HFFc6 (cell line): ENCODE measurements at regions not wholly inside any gene's neighbourhood (a gene's known extent, or its start where the extent isn't known, plus 50 kb on each side); places are given as distances from the start of the nearest gene placed in this dataset.
"Not testable (repeated sequence)": the region's sequence is repeated elsewhere in the genome, so short reads cannot be mapped to it uniquely, and the experiment has no call there.

Source experiments
- DNase-seq: peaks from one replicate; pipeline ENCODE4 v3.0.0-alpha.2; 2018
- H3K27ac Mint-ChIP-seq: 2 replicates; pipeline ENCODE4 v1.8.0; 2020; ENCODE audit warnings: mild to moderate bottlenecking, mixed read lengths
- H3K27me3 Mint-ChIP-seq: 2 replicates; pipeline ENCODE4 v1.8.0; 2021; ENCODE audit warnings: mild to moderate bottlenecking, moderate library complexity, mixed read lengths; ENCODE audit not compliant: insufficient read depth
- H3K36me3 Mint-ChIP-seq: 2 replicates; pipeline ENCODE4 v1.8.0; 2021; ENCODE audit warnings: low read depth, mixed read lengths
- H3K4me1 Mint-ChIP-seq: 2 replicates; pipeline ENCODE4 v1.8.0; 2020; ENCODE audit warnings: low read depth, mixed read lengths
- H3K4me3 Mint-ChIP-seq: 2 replicates; pipeline ENCODE4 v1.8.0; 2020; ENCODE audit warnings: mild to moderate bottlenecking, moderate library complexity, mixed read lengths
- H3K9me3 Mint-ChIP-seq: 2 replicates; pipeline ENCODE4 v1.8.0; 2020; ENCODE audit warnings: mild to moderate bottlenecking, mixed read lengths
- TF ChIP-seq, protein P1 (sequence below): fragments of 200-600 bp; sonication (generic); IDR thresholded peaks from 2 replicates; pipeline ENCODE4 v1.5.0; 2021; ENCODE audit warnings: antibody characterized with exemption, mild to moderate bottlenecking

DNA sequence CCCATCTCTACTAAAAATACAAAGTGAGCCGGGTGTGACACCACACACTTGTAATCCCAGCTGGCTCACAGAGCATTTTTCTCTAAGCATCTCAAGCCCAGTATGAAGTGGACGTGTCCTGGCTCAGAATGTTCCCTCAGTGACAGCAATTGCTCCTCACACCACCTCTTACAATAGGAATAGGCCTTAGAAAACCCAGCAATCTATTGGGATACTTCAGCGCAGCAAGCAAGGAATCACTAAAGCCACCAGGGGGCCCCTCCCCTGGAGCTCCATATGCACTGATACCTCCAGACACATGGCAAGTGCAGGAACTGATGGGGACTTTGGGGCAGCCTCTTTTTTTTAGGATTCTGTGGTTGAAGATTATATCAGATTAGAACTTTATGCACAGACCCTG lies 82.5 kb upstream of the GOLGA6L6 start:
- H3K9me3 Mint-ChIP-seq, H3K27me3 Mint-ChIP-seq, DNase-seq, H3K27ac Mint-ChIP-seq, H3K36me3 Mint-ChIP-seq, H3K4me3 Mint-ChIP-seq, H3K4me1 Mint-ChIP-seq: not testable (repeated sequence)
- TF ChIP-seq, protein P1, sequence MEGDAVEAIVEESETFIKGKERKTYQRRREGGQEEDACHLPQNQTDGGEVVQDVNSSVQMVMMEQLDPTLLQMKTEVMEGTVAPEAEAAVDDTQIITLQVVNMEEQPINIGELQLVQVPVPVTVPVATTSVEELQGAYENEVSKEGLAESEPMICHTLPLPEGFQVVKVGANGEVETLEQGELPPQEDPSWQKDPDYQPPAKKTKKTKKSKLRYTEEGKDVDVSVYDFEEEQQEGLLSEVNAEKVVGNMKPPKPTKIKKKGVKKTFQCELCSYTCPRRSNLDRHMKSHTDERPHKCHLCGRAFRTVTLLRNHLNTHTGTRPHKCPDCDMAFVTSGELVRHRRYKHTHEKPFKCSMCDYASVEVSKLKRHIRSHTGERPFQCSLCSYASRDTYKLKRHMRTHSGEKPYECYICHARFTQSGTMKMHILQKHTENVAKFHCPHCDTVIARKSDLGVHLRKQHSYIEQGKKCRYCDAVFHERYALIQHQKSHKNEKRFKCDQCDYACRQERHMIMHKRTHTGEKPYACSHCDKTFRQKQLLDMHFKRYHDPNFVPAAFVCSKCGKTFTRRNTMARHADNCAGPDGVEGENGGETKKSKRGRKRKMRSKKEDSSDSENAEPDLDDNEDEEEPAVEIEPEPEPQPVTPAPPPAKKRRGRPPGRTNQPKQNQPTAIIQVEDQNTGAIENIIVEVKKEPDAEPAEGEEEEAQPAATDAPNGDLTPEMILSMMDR = peak; percentile 61

DNA sequence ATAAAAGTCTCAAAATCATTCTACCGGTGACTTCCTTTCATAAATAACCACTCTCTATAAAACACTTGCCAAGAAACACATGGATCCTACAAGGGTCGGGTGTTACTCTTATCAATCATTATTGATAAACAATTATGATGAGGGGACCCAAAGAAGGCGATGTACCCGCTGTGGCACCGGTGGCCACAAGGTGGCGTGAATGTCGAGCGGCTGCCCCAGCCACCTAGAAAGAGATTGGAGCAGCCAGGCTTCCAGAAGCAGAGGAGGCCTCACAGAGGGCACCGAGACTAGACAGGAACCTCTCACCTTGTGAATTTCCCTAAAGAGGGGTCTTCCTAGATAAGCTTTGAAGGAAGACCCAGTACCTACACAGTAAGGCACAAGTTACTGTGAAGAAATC lies 80.5 kb upstream of the GOLGA6L6 start:
- not testable (repeated sequence) for H3K4me3 Mint-ChIP-seq, H3K36me3 Mint-ChIP-seq, H3K27ac Mint-ChIP-seq, H3K27me3 Mint-ChIP-seq, H3K9me3 Mint-ChIP-seq, DNase-seq, H3K4me1 Mint-ChIP-seq

DNA sequence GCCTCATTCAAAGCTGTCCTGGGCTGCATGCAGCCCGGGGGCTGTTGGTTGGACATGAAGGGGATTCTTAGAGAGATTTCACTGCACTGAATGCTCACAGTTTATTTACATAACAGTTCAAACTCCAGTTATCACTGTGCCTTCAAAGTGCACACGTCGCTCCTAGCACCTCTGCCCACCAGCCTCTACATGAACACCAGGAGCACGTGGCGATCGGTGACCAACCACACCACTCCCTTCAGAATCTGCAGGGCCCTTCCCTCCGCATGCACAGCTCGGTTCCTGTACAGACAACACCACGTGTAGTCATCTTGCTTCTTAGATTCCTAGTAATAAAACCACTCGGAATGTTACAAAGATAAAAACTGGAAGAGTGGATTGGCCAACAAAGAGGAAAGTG lies 72.9 kb upstream of the GOLGA6L6 start:
- not testable (repeated sequence) for H3K27ac Mint-ChIP-seq, H3K9me3 Mint-ChIP-seq, H3K4me3 Mint-ChIP-seq, H3K4me1 Mint-ChIP-seq, H3K36me3 Mint-ChIP-seq, DNase-seq, H3K27me3 Mint-ChIP-seq

DNA sequence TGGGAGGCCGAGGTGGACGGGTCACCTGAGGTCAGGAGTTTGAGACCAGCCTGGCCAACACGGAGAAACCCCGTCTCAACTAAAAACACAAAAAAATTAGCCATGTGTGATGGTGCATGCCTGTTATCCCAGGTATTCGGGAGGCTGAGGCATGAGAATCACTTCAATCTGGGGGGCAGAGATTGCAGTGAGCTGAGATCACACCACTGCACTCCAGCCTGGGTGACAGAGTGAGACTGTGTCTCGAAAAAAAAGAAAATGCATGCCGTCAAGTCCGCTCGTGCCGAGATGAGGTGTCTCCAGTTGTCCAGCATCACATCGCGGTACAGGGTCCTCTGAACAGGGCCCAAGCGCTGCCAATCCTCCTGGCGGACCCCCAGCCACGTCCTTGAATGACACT lies 71.2 kb upstream of the GOLGA6L6 start:
- not testable (repeated sequence) for DNase-seq, H3K27me3 Mint-ChIP-seq, H3K36me3 Mint-ChIP-seq, H3K27ac Mint-ChIP-seq, H3K4me3 Mint-ChIP-seq, H3K9me3 Mint-ChIP-seq, H3K4me1 Mint-ChIP-seq

DNA sequence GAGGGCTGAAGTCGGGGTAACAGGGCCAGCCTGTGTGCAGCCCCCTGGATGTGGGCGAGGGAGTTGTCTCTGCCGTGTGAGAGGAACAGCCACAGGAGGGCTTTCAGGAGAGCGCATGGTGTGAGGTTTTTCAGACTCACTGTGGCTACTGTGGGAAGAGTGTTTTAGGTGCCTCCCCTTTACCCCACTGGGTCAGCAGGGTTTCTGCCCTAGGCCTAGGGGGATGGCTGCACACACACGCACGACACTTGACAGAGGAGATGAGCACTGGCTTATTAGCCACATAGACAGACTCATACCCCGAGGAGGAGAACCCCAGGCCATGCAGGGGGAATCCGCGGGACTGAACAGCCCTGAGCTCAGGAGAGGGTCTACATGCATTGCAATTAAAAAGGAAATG lies 70.8 kb upstream of the GOLGA6L6 start:
- not testable (repeated sequence) for H3K36me3 Mint-ChIP-seq, H3K4me1 Mint-ChIP-seq

DNA sequence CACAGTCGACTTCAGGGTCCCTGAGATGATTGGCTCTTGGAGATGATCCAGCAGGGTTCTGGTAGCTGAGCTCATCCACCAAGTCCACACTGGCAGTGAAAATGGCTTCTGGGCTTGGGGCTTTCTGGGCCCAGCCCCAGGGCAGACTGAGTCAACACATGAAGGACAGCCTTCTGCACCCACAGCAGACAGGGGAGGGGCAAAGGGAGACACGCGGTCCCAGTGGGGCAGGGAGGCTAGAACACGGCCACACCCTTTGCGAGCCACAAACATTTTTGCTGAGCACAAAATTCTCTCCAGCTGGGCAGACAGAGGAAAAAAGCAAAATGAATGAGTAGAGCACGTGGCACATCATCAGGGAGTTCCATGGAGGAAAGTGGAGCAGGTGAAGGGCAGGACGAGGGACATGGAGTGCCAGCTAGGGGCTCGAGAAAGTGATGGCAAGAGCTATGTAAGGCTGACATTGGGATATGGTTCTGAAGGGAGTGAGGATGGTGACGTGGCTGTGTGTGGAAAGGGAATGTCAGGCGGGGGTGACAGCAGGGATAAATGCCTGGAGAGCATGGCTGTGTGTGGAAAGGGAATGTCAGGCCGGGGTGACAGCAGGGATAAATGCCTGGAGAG lies 70.2 kb upstream of the GOLGA6L6 start:
- H3K4me3 Mint-ChIP-seq, H3K36me3 Mint-ChIP-seq, DNase-seq, H3K27ac Mint-ChIP-seq, H3K4me1 Mint-ChIP-seq, H3K9me3 Mint-ChIP-seq, H3K27me3 Mint-ChIP-seq: not testable (repeated sequence)

More for the DNA sequence above, 70.8 kb upstream of the GOLGA6L6 start:
- H3K9me3 Mint-ChIP-seq, DNase-seq, H3K27ac Mint-ChIP-seq, H3K27me3 Mint-ChIP-seq, H3K4me3 Mint-ChIP-seq: not testable (repeated sequence)

DNA sequence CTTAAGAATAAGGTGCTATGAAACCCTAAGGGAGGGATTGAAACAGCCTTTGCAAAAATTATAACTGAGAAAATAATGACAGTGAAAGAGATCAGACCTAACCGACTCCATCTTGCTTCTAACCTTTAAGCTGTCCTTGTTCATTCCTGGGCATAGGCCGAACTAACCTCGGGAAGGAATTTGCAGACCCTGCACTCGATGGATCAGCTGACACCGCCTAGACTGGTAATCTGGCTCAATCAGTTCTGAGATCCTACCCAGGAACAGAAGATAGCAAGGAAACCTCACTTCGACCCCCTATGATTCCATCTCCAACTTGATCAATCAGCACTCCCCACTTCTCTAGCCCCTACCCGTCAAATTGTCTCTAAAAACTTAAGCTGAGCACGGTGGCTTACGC lies 66.6 kb upstream of the GOLGA6L6 start:
- DNase-seq, H3K27me3 Mint-ChIP-seq, H3K9me3 Mint-ChIP-seq, H3K4me1 Mint-ChIP-seq, H3K4me3 Mint-ChIP-seq, H3K36me3 Mint-ChIP-seq, H3K27ac Mint-ChIP-seq: not testable (repeated sequence)

DNA sequence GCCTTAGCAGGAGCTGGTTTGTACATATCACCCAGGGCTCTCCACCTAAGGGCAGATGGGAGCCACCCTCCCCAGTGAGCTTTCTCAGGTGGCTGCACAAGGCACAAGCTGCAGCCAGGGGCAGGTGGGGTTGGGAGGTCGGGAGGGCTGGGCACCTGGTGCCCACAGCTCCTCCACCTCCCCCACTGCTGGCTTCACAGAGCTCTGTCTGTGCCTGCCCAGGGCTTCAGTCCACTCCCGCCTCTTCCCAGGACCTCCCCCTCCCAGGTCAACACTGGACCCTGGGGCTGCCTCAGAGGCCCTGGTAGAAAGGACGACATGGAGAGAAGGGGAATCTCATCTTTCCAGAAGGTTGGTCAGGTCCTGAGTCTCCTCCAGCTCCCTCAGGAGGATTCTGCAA lies 55.6 kb upstream of the GOLGA6L6 start:
- H3K27ac Mint-ChIP-seq, DNase-seq, H3K36me3 Mint-ChIP-seq, H3K4me3 Mint-ChIP-seq, H3K9me3 Mint-ChIP-seq, H3K4me1 Mint-ChIP-seq, H3K27me3 Mint-ChIP-seq: not testable (repeated sequence)

DNA sequence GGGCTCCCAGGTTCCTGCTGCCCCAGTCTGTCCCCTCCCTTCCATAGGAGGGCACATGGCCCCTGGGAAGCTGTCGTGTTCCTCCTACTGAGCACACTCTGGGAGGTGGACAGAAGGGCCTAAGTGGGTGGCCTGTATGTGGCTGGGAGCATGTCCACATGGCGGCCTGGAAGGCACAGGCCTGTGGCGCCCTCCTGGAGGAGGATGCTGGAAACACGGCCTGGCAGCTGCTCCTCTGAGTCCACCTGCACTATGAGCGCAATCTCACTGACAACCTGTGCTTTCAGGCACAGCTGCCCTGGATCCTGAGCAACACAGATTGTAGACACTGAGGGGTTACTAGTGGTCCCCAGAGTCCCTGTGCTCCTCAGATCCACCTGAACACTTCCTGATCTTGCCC lies 52.6 kb upstream of the GOLGA6L6 start:
- not testable (repeated sequence) for H3K9me3 Mint-ChIP-seq

DNA sequence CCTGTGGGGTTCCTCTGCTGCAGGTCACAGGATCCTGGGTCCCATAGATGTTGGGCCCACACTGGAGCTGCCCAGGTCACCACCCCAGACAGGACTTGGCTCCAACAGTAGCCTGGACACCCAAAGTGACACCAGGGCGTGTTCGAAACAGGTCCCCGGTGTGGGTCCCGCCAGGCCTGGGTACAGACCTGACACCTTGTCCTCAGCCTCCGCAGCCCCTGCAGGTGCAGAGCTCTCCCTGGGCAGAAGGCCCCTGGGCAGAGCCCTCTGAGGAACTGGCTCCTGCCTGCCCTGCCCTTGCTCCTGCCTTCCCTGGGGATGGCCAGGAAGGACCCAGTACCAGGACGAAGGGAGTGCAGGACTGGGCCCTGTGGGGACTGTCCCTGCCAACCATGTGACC lies 50.3 kb upstream of the GOLGA6L6 start:
- H3K4me1 Mint-ChIP-seq, DNase-seq, H3K4me3 Mint-ChIP-seq, H3K27me3 Mint-ChIP-seq, H3K27ac Mint-ChIP-seq, H3K36me3 Mint-ChIP-seq, H3K9me3 Mint-ChIP-seq: not testable (repeated sequence)

More for the DNA sequence above, 52.6 kb upstream of the GOLGA6L6 start:
- not testable (repeated sequence) for H3K4me3 Mint-ChIP-seq, H3K27ac Mint-ChIP-seq, H3K36me3 Mint-ChIP-seq, H3K4me1 Mint-ChIP-seq, DNase-seq, H3K27me3 Mint-ChIP-seq
